Activated T-cell treated with anti-CD3 and anti-CD28 coated beads, Interleukin-2, amount 50 U/mL, for 24 hours (primary cell): ENCODE measurements at regions not wholly inside any gene's neighbourhood (a gene's known extent, or its start where the extent isn't known, plus 50 kb on each side); places are given as distances from the start of the nearest gene placed in this dataset.

Experiments
- DNase-seq: peaks from one replicate; pipeline ENCODE4 v3.0.0-alpha.2; 2020
- H3K27ac Mint-ChIP-seq: 2 replicates; pipeline ENCODE4 v1.8.0; 2020; ENCODE audit warnings: mild to moderate bottlenecking, mixed read lengths
- H3K27me3 Mint-ChIP-seq: 2 replicates; pipeline ENCODE4 v1.8.0; 2020; ENCODE audit warnings: mixed read lengths
- H3K36me3 Mint-ChIP-seq: 2 replicates; pipeline ENCODE4 v1.8.0; 2020; ENCODE audit warnings: low read depth, mixed read lengths
- H3K4me1 Mint-ChIP-seq: 2 replicates; pipeline ENCODE4 v1.8.0; 2020; ENCODE audit warnings: low read depth, mixed read lengths
- H3K4me3 Mint-ChIP-seq: 2 replicates; pipeline ENCODE4 v1.8.0; 2020; ENCODE audit warnings: mild to moderate bottlenecking, moderate library complexity, mixed read lengths
- H3K9me3 Mint-ChIP-seq: 2 replicates; pipeline ENCODE4 v1.8.0; 2020; ENCODE audit warnings: mixed read lengths

GRCh38 chr7:67690700-67691099 lies 694.1 kb downstream of the TYW1 start:
- Mint-ChIP-seq H3K27ac (no peak overlapping the region), H3K36me3 (no peaks in the 10 kb centered on the region), H3K4me1 (no peaks in the 10 kb centered on the region), H3K9me3 (peaks cover 17% of the 10 kb centered on the region), H3K4me3 (no peak overlapping the region), H3K27me3 (no peaks in the 10 kb centered on the region)
- no peak for DNase-seq

- Mint-ChIP-seq H3K27me3 (no peaks in the 10 kb centered on the region), H3K36me3 (no peaks in the 10 kb centered on the region)
- no peak for DNase-seq
These were observed 695.8 kb downstream of the TYW1 start for GRCh38 chr7:67692425-67692824.

GRCh38 chr7:67696124-67696523 lies 699.5 kb downstream of the TYW1 start:
- peaks cover 20% of the 10 kb centered on the region for H3K9me3 Mint-ChIP-seq
- no peaks in the 10 kb centered on the region for H3K36me3 Mint-ChIP-seq
- H3K4me1 Mint-ChIP-seq = no peaks in the 10 kb centered on the region
- no peaks in the 10 kb centered on the region for H3K27me3 Mint-ChIP-seq
- H3K27ac Mint-ChIP-seq = no peak overlapping the region
- H3K4me3 Mint-ChIP-seq = no peak overlapping the region
- DNase-seq = no peak

More at GRCh38 chr7:67692425-67692824, 695.8 kb downstream of the TYW1 start:
- Mint-ChIP-seq H3K9me3 (peaks cover 18% of the 10 kb centered on the region), H3K27ac (no peak overlapping the region), H3K4me1 (no peaks in the 10 kb centered on the region), H3K4me3 (no peak overlapping the region)

- H3K27ac Mint-ChIP-seq = no peak overlapping the region
- H3K9me3 Mint-ChIP-seq = peaks cover 20% of the 10 kb centered on the region
- H3K36me3 Mint-ChIP-seq = no peaks in the 10 kb centered on the region
- H3K4me3 Mint-ChIP-seq = no peak overlapping the region
- no peak for DNase-seq
- no peaks in the 10 kb centered on the region for H3K27me3 Mint-ChIP-seq
- H3K4me1 Mint-ChIP-seq = no peaks in the 10 kb centered on the region
These were observed 700.2 kb downstream of the TYW1 start for GRCh38 chr7:67696878-67697277.

- no peak overlapping the region for H3K27ac Mint-ChIP-seq
- DNase-seq = no peak
- H3K4me1 Mint-ChIP-seq = no peaks in the 10 kb centered on the region
- H3K36me3 Mint-ChIP-seq = no peaks in the 10 kb centered on the region
- H3K27me3 Mint-ChIP-seq = no peaks in the 10 kb centered on the region
- peaks cover 20% of the 10 kb centered on the region for H3K9me3 Mint-ChIP-seq
- no peak overlapping the region for H3K4me3 Mint-ChIP-seq
These were observed 701.7 kb downstream of the TYW1 start for GRCh38 chr7:67698354-67698753.

GRCh38 chr7:67705850-67706249 lies 709.2 kb downstream of the TYW1 start:
- Mint-ChIP-seq H3K27ac (no peak overlapping the region), H3K9me3 (peaks cover 11% of the 10 kb centered on the region), H3K4me1 (no peaks in the 10 kb centered on the region), H3K27me3 (no peaks in the 10 kb centered on the region), H3K4me3 (no peak overlapping the region), H3K36me3 (no peaks in the 10 kb centered on the region)
- no peak for DNase-seq

- no peaks in the 10 kb centered on the region for H3K36me3 Mint-ChIP-seq
- H3K4me3 Mint-ChIP-seq = no peak overlapping the region
- no peak overlapping the region for H3K27ac Mint-ChIP-seq
- no peak for DNase-seq
- H3K4me1 Mint-ChIP-seq = no peaks in the 10 kb centered on the region
- H3K27me3 Mint-ChIP-seq = no peaks in the 10 kb centered on the region
- peaks cover 11% of the 10 kb centered on the region for H3K9me3 Mint-ChIP-seq
These were observed 715.1 kb downstream of the TYW1 start for GRCh38 chr7:67711706-67712105.

- no peak overlapping the region for H3K27ac Mint-ChIP-seq
- peaks cover 10% of the 10 kb centered on the region for H3K9me3 Mint-ChIP-seq
- H3K4me1 Mint-ChIP-seq = no peaks in the 10 kb centered on the region
These were observed 716.9 kb downstream of the TYW1 start for GRCh38 chr7:67713451-67714056.

GRCh38 chr7:67716729-67717128 lies 720.1 kb downstream of the TYW1 start:
- no peaks in the 10 kb centered on the region for H3K4me1 Mint-ChIP-seq
- no peak for DNase-seq
- no peaks in the 10 kb centered on the region for H3K36me3 Mint-ChIP-seq
- no peaks in the 10 kb centered on the region for H3K27me3 Mint-ChIP-seq
- no peak overlapping the region for H3K27ac Mint-ChIP-seq
- peaks cover 4% of the 10 kb centered on the region for H3K9me3 Mint-ChIP-seq
- no peak overlapping the region for H3K4me3 Mint-ChIP-seq

More at GRCh38 chr7:67713451-67714056, 716.9 kb downstream of the TYW1 start:
- H3K36me3 Mint-ChIP-seq = no peaks in the 10 kb centered on the region
- no peak overlapping the region for H3K4me3 Mint-ChIP-seq
- DNase-seq = no peak
- no peaks in the 10 kb centered on the region for H3K27me3 Mint-ChIP-seq

GRCh38 chr7:67723591-67723990 lies 727.0 kb downstream of the TYW1 start:
- Mint-ChIP-seq H3K4me3 (no peak overlapping the region), H3K4me1 (no peaks in the 10 kb centered on the region), H3K27me3 (no peaks in the 10 kb centered on the region), H3K27ac (no peak overlapping the region), H3K9me3 (peaks cover 10% of the 10 kb centered on the region), H3K36me3 (no peaks in the 10 kb centered on the region)
- DNase-seq = no peak

GRCh38 chr7:67724435-67724834 lies 727.8 kb downstream of the TYW1 start:
- Mint-ChIP-seq H3K36me3 (no peaks in the 10 kb centered on the region), H3K9me3 (peaks cover 10% of the 10 kb centered on the region)

GRCh38 chr7:67724955-67725354 lies 728.3 kb downstream of the TYW1 start:
- H3K27me3 Mint-ChIP-seq = no peaks in the 10 kb centered on the region
- H3K27ac Mint-ChIP-seq = no peak overlapping the region
- DNase-seq = no peak
- H3K4me3 Mint-ChIP-seq = no peak overlapping the region
- H3K36me3 Mint-ChIP-seq = no peaks in the 10 kb centered on the region
- peaks cover 13% of the 10 kb centered on the region for H3K9me3 Mint-ChIP-seq
- no peaks in the 10 kb centered on the region for H3K4me1 Mint-ChIP-seq

More at GRCh38 chr7:67724435-67724834, 727.8 kb downstream of the TYW1 start:
- Mint-ChIP-seq H3K27me3 (no peaks in the 10 kb centered on the region), H3K4me1 (no peaks in the 10 kb centered on the region), H3K4me3 (no peak overlapping the region), H3K27ac (no peak overlapping the region)
- no peak for DNase-seq

- H3K4me3 Mint-ChIP-seq = no peak overlapping the region
- no peaks in the 10 kb centered on the region for H3K4me1 Mint-ChIP-seq
- peaks cover 13% of the 10 kb centered on the region for H3K9me3 Mint-ChIP-seq
- no peaks in the 10 kb centered on the region for H3K27me3 Mint-ChIP-seq
- H3K36me3 Mint-ChIP-seq = no peaks in the 10 kb centered on the region
- H3K27ac Mint-ChIP-seq = no peak overlapping the region
- DNase-seq = no peak
These were observed 728.8 kb downstream of the TYW1 start for GRCh38 chr7:67725423-67725822.

GRCh38 chr7:67729771-67730170 lies 733.1 kb downstream of the TYW1 start:
- DNase-seq = no peak
- H3K4me3 Mint-ChIP-seq = no peak overlapping the region
- no peaks in the 10 kb centered on the region for H3K4me1 Mint-ChIP-seq
- H3K27me3 Mint-ChIP-seq = no peaks in the 10 kb centered on the region
- peaks cover 20% of the 10 kb centered on the region for H3K9me3 Mint-ChIP-seq
- H3K27ac Mint-ChIP-seq = no peak overlapping the region
- no peaks in the 10 kb centered on the region for H3K36me3 Mint-ChIP-seq

- Mint-ChIP-seq H3K4me3 (no peak overlapping the region), H3K9me3 (peaks cover 16% of the 10 kb centered on the region), H3K4me1 (no peaks in the 10 kb centered on the region), H3K27ac (no peak overlapping the region), H3K27me3 (no peaks in the 10 kb centered on the region), H3K36me3 (no peaks in the 10 kb centered on the region)
- no peak for DNase-seq
These were observed 735.1 kb downstream of the TYW1 start for GRCh38 chr7:67731704-67732103.

GRCh38 chr7:67732898-67733297 lies 736.3 kb downstream of the TYW1 start:
- Mint-ChIP-seq H3K4me1 (no peaks in the 10 kb centered on the region), H3K27ac (no peak overlapping the region), H3K36me3 (no peaks in the 10 kb centered on the region), H3K27me3 (no peaks in the 10 kb centered on the region), H3K9me3 (peaks cover 18% of the 10 kb centered on the region), H3K4me3 (no peak overlapping the region)
- DNase-seq = no peak
